Psoas muscle (tissue), 7 donors: ENCODE measurements at regions not wholly inside any gene's neighbourhood (a gene's known extent, or its start where the extent isn't known, plus 50 kb on each side); places are given as distances from the start of the nearest gene placed in this dataset.

Source experiments
- ATAC-seq, 4 donors: fragments of 200-7000 bp; cut with Tn5 transposase; one replicate each; pipeline ENCODE4 v1.9.1; 2020; ENCODE audit warnings: moderate library complexity in 3 of 4, mild to moderate bottlenecking in 2 of 4
- DNase-seq, 2 donors: peaks; one replicate each; pipeline ENCODE4 v3.0.0-alpha.2; 2020
- H3K27ac ChIP-seq: fragments of 200-600 bp; one replicate; pipeline ENCODE4 v1.8.0; 2022
- H3K27me3 ChIP-seq, 3 donors: fragments of 200-600 bp in 1 of 3; one replicate each; pipeline versions ENCODE4 v1.6.1 to v1.8.0; 2013 to 2022; ENCODE audit warnings: low read length in 2 of 3, mild to moderate bottlenecking in 2 of 3, moderate library complexity in 1 of 3; ENCODE audit not compliant: insufficient read depth in 3 of 3
- H3K36me3 ChIP-seq, 2 donors: fragments of 200-600 bp in 1 of 2; one replicate each; pipeline versions ENCODE4 v1.6.1 to v1.8.0; 2013 to 2022; ENCODE audit warnings: low read depth in 1 of 2, mild to moderate bottlenecking in 1 of 2, moderate library complexity in 1 of 2; ENCODE audit not compliant: insufficient read depth in 1 of 2
- H3K4me1 ChIP-seq: fragments of 200-600 bp; one replicate; pipeline ENCODE4 v1.8.0; 2022
- H3K4me3 ChIP-seq: fragments of 200-600 bp; one replicate; pipeline ENCODE4 v1.8.0; 2022; ENCODE audit warnings: mild to moderate bottlenecking
- H3K9me3 ChIP-seq: fragments of 200-600 bp; one replicate; pipeline ENCODE4 v1.8.0; 2022
- CTCF ChIP-seq: fragments of 200-600 bp; IDR thresholded peaks from one replicate; pipeline ENCODE4 v1.8.0; 2022; ENCODE audit warnings: antibody characterized with exemption
- WGBS, 3 donors: extraction: QIAGEN DNeasy Blood & Tissue Kit; methylation state at CpG; one replicate each; pipeline versions ENCODE4 v1.1.6 to v1.1.7; 2013; 5-methylcytosine and 5-hydroxymethylcytosine counted together
- intact Hi-C, 2 donors: fragments of 100-400 bp; cut with DNase I; formaldehyde crosslinking; loops; one replicate each; pipeline versions ENCODE4 v1.11.0 to v1.14.2; 2022
- donor health status: healthy with polysubstance abuse.
- donor health status: DM: no; HTN: no; CAD: no; lungs with moderate emphysema.
- donor health status: Bipolar disorder and iron deficiency.
- donor health status: healthy.
- donor health status: DM: yes; HTN: yes; CAD: no.
- donor health status: DM: no; HTN: no; CAD: no.
- donor health status: DM: yes; HTN: yes; CAD: no.

GRCh38 chr10:3407208-3407607 lies 234.6 kb upstream of the PITRM1 start:
- H3K27ac ChIP-seq = no peak overlapping the region
- H3K4me3 ChIP-seq = no peak overlapping the region
- DNase-seq (no peak), ATAC-seq (no peak)
- H3K36me3 ChIP-seq = no peaks in the 10 kb centered on the region
- no peaks in the 10 kb centered on the region for H3K4me1 ChIP-seq
- 91 to 94% (median 92%) methylated on average over 12 of the region's 12 CpGs for WGBS, 3 donors
- H3K9me3 ChIP-seq = no peaks in the 10 kb centered on the region
- TF ChIP-seq CTCF = no peak
- H3K27me3 ChIP-seq = no peaks in the 10 kb centered on the region
- intact Hi-C loops = no loop called here

DNA sequence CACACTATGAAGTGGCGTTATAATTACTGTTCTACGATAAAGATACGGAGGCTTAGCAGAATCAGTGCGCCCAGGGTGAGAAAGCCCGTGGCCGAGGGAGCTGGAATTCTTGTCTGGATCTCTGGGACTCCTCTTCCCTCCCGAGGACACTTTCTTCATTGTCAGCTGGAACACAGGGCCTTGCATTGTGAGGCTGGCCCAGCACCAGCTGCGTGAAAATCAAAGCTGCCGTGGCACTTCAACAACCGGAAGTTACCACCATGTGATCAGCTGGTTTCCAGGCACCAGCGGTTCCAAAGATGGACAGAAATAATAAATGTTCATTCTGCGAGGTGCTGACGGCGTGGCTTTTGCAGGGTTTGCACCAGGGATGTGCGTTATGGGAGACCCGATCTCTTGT lies 234.0 kb upstream of the PITRM1 start:
- no peak for TF ChIP-seq CTCF
- WGBS, 3 donors = 48 to 69% (median 55%) methylated on average over 16 of the region's 16 CpGs
- Histone ChIP-seq H3K4me3 (no peak overlapping the region), H3K27me3 (no peaks in the 10 kb centered on the region), H3K9me3 (no peaks in the 10 kb centered on the region), H3K4me1 (no peaks in the 10 kb centered on the region), H3K36me3 (no peaks in the 10 kb centered on the region), H3K27ac (no peak overlapping the region)
- intact Hi-C loops = no loop called here
- no peak for ATAC-seq
- DNase-seq = no peak

GRCh38 chr10:3404381-3404780 lies 231.8 kb upstream of the PITRM1 start:
- no peak for TF ChIP-seq CTCF
- Histone ChIP-seq H3K27ac (no peak overlapping the region), H3K27me3 (no peaks in the 10 kb centered on the region), H3K4me1 (no peaks in the 10 kb centered on the region), H3K9me3 (no peaks in the 10 kb centered on the region), H3K36me3 (no peaks in the 10 kb centered on the region), H3K4me3 (no peak overlapping the region)
- ATAC-seq (no peak), DNase-seq (no peak)
- 93 to 96% (median 96%) methylated on average over 15 of the region's 15 CpGs for WGBS, 3 donors
- intact Hi-C loops = no loop called here

DNA sequence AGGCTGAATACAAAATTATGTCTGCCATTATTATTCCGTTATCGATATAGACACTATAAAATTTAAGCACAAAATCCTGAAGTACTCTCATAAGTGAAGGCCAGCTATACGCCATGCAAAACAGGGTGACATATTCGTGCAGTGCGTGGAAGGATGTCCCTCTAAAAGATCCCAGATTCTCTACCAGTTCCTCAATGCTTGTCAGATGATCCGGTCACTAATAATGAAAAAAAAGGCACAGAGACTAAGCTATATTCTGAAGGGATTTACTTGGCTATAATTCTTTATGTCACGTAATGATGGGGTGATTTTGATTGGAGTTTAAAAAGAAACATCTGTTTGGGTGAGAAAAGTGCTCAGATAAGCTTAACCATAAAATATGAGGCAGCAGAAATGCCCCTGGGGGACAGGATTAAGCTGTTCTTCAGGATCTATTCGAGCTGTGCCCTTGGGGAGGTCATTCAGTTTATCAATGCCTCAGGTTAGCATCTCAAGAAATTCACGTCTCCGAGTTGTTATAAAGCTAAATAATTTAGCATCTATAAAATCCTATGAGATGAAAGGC lies 229.7 kb upstream of the PITRM1 start:
- intact Hi-C loops = no loop called here
- no peak for ATAC-seq
- no peak for DNase-seq
- H3K4me3 ChIP-seq = no peak overlapping the region
- H3K27ac ChIP-seq = no peak overlapping the region
- H3K4me1 ChIP-seq = no peaks in the 10 kb centered on the region
- 84 to 90% (median 88%) methylated on average over 10 of the region's 10 CpGs for WGBS, 3 donors
- peaks cover 0 to 5% (median 0%) of the 10 kb centered on the region in 3 donors for H3K27me3 ChIP-seq
- no peaks in the 10 kb centered on the region for H3K36me3 ChIP-seq
- TF ChIP-seq CTCF = no peak
- H3K9me3 ChIP-seq = no peaks in the 10 kb centered on the region

DNA sequence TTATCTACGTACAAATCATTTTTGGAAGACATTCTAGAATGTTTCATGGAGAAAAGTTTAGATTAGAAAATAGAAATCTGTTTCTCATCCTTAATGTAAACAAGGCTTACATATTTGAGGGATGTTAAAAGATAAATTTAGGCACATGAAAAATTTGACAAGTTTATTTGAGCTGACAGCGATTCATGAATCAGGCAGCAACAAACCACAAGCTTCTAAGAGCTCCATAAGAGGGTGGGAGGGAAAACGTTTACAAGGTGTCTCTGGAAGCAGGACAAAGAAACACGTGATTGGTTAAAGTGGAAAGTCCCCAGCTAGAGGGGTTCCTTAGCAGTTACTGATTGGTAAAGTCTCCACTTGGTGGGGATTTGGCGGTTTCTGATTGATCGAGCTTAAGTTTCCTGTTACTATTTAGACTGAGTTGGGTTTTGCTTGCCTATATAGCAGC lies 228.9 kb upstream of the PITRM1 start:
- TF ChIP-seq CTCF = no peak
- Histone ChIP-seq H3K9me3 (no peaks in the 10 kb centered on the region), H3K36me3 (no peaks in the 10 kb centered on the region), H3K27ac (no peak overlapping the region), H3K27me3 (peaks cover 0 to 5% (median 0%) of the 10 kb centered on the region in 3 donors), H3K4me1 (no peaks in the 10 kb centered on the region), H3K4me3 (no peak overlapping the region)
- WGBS, 3 donors = 88 to 90% (median 90%) methylated on average over 6 of the region's 6 CpGs
- ATAC-seq (no peak), DNase-seq (no peak)
- intact Hi-C loops = no loop called here
